ENCODE measurements at regions not wholly inside any gene's neighbourhood (a gene's known extent, or its start where the extent isn't known, plus 50 kb on each side); places are given as distances from the start of the nearest gene placed in this dataset.

GRCh38 chr2:62364791-62365528 is 141.0 kb downstream of the TMEM17 start:
- no peak for DNase-seq

GRCh38 chr2:62363166-62363565 is 142.8 kb downstream of the TMEM17 start:
- no peak for DNase-seq

DNA sequence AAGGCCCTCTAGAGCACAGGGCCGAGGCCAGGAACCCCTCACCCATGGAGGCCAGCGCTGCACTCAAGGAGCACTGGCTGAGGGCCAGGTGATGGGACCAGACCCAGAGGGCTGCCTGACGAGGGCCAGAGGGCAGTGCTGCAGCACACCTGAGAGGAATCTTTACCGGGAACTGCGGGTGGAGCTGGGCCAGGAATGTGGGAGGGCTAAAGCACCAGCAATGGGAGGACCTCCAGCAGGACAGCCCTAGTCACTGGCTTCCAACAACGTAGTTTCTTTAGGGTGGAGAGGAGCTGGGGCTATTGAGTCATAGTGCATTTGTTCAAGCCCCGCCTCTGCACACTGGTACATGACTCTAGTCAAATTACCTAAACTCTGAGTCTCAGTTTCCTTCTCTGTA is 143.4 kb downstream of the TMEM17 start:
- DNase-seq: no peak

- no peak for DNase-seq
Measured at GRCh38 chr2:62361964-62362363, 144.0 kb downstream of the TMEM17 start.

DNA sequence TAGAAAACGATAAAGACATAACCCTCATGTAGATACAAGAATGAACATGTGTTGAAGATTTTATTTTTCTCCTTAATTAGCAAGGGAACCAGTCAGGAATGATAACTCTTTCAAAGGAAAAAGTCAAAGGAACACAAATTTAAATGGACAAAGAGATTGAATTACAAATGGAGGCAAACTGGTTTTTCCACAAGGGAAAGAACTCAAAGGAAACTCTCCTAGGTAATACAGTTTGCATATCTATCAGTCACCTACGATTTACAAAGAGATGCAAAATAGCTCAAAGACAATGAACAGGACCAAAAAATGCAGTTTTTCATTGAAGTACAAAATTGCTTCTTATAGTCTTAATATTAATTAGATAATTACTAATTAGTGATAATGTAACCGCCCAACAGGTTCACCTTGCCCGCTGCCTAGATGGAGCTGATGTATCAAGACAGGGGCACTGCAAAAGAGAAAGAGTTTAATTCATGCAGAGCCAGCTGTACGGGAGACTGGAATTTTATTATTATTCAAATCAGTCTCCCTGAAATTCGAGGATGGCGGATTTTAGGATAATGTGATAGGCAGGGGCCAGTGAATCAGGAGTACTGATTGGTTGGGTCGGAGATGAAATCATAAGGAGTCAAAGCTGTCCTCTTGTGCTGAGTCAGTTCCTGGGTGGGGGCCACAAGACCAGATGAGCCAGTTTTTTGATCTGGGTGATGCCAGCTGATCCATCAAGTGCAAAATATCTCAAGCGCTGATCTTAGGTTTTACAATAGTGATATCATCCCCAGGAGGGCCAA is 151.0 kb downstream of the TMEM17 start:
- DNase-seq: no peak

DNA sequence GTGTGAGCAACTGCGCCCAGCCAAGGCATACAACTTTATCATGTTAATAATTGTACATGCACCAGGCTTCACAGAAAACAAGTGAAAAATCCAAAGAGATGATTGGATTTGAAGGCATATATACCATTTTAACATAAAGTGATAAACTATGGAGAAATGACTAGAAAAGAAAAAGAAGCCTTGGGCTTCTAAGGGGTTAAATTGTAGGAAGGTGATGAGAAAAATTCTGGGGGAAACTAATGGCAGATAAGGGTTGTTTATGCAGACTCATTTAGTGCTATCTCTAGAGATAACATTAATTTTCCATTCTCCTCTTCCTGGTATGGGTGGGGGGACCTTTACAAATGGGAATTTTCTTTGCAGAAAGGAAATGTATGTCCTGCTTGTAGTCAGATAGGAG is 154.0 kb downstream of the TMEM17 start:
- DNase-seq: no peak

DNA sequence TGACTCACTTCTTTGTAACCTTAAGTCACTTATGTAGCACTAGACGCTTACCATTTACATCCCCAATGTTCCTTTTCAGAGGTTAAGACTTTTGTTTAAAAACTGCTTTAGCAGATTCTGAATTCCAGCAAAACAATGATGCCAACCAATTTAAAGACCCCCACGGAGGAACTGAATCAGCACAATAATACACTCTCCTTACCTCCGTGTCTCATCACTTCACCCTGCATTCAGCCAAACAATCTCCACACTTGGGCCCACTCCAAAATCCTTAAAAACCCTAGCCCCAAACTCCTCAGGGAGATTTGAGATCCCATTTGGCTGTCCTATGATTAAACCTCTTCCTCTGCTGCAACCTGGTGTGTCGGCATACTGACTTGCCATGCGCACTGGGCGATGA is 153.9 kb downstream of the B3GNT2 start:
- DNase-seq: no peak

DNA sequence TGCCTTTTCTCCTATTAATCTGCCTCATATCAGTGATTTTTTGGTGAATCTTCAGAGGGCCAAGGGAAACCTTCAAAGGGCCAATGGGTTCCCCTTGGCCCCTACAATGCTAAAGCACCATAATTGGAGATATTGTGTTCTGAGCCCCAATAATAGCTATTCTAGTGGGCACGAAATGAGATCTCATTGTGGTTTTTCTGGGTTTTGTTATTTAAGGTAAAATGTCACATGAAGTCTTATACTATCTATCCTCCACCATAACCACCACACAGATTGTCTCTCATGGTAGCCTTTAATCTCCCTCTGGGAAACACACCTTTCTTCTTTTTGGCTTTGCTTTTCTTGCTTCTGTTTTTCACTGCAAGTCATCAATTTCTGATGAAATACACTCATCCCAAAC is 152.8 kb downstream of the B3GNT2 start:
- no peak for DNase-seq

DNA sequence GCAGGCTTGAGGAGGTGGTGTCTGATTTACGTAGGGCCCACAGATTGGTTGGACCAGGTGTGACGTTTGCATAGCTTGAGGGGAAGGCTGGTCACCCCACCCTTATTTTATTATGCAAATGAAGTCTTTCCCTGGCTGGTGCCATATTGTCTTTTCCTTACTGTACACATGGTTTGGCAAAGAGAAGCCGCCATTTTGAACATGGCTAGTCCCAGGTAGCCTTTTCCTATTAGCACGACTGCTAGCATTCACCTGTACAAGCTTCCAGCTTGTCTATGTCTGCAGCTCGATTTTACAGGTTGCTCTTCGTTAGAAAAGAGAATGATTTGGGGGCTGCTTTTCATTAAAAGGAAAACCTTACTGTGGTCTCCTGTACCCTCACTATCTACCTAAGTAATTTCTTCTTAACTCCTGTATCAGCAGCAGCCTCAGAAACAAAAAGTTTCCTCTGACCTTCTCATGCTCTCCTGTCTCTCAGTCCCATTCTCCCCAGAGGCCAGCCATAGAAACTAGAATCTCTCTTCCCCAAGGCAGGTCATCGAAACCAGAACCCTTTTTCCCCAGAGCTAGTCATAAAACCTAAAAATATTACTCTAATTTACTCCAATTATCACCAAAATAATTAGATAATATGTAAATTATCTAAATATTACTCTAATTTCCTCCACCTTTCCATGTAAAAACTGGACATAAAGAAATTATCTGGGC is 151.8 kb downstream of the B3GNT2 start:
- DNase-seq: no peak

DNA sequence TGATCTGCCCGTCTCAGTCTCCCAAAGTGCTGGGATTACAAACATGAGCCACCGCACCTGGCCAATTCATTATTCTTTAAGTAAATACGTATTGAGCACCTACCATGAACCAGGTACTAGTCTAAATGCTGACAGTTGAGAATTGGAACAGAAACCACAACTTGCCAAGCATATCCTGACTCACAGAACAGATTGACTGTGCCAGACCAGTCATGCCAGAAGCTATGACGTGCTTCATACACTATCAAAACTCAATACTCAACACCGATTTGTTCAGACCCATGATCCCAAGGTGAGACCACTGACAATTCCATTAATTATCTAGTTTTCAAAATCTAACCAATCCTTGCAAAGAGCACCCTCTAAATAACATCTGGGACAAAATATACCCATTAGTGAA is 148.6 kb downstream of the B3GNT2 start:
- DNase-seq: no peak

DNA sequence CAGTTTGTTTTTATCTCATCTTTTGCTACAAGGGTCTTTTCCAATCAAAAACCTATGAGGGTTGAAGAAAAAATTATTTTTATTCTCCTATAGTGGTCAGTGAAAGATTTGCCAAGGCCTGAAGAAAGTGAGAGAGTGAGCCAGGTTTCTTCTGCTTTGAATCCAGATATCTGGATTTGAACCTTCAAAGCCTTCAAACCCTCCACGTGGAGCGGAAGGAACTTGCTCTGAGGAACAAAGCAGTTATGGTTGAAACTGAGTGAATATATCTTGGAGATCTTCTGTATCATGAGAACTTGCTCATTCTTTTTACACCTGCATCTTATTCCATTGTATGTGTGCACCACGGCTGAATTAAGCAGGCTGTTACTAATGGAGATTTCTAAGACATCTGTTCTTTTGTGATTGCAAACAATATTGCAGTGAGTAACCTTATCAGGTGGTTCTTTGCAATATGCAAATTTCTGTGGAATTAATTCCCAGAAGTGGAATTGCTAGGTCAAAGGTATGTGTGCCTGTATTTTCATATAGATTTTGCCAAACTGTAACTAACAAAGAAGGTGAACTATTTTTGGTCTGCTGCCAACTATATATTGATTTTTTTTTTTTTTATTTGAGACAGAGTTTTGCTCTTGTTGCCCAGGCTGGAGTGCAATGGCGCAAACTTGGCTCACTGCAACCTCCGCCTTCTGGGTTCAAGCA is 147.9 kb downstream of the B3GNT2 start:
- DNase-seq: no peak

- DNase-seq: no peak
Measured at GRCh38 chr2:62343206-62343605, 147.3 kb downstream of the B3GNT2 start.

DNA sequence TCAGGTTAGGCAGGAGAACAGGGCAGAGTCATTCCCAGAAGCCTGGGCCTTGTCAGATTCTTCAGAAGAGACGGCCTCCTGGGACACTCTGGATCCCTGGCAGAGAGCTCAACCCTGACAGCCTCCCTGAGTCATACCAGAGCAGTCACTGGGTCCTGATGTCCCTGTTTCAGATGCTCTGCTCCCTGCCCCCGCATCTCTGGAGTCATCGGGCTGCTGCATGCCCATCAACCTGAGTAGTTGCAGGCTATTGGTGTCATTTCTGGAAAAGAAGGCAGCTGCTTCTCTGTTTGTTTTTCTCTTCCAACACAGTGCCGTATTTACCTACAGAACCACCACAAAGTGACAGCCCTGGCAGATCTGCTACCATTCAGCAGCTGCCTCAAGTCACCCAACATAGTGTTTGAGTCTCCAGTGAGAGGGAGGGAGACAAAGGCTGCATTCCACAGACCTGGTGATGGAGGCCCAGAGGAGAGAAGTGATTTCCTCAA is 145.1 kb downstream of the B3GNT2 start:
- peak; percentile 40 for DNase-seq

DNA sequence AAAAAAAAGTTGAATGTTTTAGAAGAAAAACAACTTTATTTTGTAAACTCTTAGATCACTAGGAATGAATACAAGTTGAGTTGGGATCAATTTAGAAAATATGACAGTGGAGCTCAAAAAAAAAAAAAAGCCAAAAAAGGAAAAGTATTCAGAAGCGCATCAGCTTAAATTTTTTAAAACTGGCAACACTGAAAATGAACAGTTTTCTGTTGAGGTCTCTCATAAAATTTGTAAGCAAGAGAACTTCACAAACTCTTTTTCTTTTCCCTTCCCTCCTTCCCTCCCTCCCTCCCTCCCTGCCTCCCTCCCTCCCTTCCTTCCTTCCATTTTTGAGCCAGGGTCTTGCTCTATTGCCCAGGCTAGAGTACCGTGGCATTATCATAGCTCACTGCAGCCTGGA is 143.9 kb downstream of the B3GNT2 start:
- no peak for DNase-seq

DNA sequence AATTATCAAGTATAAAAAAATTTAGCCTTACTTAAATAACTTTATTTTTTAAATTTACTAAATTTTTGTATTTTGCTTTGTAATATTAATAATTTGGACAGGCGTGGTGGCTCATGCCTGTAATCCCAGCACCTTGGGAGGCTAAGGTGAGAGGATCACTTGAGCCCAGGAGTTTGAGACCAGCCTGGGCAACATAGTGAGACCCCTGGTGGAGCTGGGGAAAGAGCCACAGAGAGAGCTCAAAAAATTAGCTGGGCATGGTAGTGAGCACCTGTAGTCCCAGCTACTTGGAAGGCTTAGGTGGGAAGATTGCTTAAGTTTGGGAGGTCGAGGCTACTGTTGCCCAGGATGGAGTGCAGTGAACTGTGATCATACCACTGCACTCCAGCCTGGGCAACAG is 143.5 kb downstream of the B3GNT2 start:
- DNase-seq: no peak

DNA sequence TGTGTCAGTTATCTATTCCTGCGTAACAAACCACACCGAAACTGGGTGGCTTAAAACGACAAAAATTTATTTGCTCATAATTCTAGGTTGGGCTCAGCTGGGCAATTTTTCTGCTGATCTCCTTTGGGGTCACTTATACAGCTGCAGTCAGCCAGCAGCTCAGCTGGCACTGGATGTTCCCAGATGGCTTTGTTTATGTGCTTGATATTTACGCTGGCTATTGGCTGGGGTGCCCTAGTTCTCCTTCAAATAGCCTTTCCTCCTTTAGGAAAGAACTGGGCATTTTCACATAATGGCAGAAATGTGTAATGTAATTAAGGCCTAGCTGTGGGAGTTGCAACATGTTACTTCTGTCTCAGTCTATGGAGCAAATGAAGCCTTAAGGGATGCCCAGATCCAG is 142.2 kb downstream of the B3GNT2 start:
- DNase-seq: no peak

DNA sequence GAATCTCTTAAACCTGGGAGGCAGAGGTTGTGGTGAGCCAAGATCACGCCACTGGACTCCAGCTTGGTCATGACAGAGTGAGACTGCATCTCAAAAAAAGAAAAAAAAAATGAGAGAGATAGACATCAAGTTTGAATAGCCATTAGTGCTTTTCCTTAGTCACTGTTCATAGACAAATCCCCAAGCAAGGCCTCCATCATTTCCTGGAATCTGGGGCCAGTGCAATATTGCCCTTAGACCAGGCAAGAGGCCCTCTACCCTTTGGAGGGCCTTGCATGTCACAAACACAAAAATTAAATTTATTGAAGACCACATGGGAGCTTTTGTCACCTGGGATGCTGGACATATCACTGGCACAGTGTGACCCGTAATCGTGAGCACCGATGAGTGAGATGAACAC is 141.5 kb downstream of the B3GNT2 start:
- DNase-seq: no peak

DNA sequence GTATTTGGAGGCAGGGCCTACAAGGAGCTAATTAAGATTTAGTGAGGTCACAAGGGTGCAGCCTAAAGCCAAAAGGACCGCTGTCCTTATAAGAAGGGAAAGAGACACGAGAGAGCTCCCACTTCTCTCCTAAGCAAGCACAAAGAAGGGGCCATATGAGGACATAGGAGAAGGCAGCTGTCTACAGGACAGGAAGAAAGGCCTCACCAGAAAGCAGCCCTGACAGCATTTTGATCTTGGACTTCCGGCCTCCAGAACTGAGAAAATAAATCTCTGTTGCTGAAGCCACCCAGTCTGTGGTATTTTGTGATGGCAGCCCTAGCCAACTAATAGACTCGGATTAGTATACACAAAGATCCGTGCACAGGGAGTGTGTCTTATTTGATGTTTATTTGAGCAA is 139.7 kb downstream of the B3GNT2 start:
- no peak for DNase-seq

- DNase-seq: no peak
Measured at GRCh38 chr2:62334440-62335058, 138.6 kb downstream of the B3GNT2 start.

DNA sequence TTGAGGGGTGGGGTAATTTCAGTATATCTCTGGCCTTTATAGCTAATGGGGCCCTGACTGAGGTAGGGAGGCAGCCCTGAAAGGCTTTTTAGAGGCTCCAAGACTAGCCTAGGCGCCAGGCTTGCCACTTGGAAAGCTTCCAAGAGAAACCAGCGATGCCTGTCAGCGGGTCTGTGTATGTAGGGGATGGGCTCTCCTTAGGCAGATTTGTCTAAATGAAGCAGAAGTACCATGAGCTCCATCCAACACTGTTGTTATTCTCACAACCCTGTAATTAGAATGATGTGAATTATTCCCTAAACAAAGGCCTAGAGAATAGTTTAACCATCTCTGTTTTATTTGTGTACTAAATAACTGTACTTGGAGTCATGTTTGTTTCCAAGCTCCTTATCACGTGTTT is 138.1 kb downstream of the B3GNT2 start:
- DNase-seq: no peak

- no peak for DNase-seq
Measured at GRCh38 chr2:62330959-62331358, 135.0 kb downstream of the B3GNT2 start.

GRCh38 chr2:62329797-62330196 is 133.9 kb downstream of the B3GNT2 start:
- no peak for DNase-seq

DNA sequence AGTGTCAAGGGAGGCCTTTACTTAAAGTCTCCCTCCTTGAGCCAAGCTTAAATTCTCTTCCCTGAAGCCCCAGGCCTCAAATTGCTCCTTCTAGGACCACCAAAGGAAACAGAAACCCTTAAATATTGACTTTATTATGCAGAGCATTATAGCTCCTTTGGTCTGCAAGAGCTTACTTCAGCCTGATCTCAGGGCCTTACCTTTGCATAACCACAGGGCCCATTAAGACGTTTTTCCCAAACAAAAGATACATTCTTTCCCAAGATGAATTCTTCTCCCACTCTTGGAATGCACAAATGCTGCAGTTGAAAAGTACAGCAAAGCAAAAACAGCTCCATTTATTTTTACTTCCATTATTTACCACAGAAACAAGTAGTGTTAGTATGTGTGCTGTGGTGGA is 130.8 kb downstream of the B3GNT2 start:
- DNase-seq: no peak

Measured in fibroblast of skin of right biceps (primary cell).